ACHN (cell line): ENCODE measurements at regions not wholly inside any gene's neighbourhood (a gene's known extent, or its start where the extent isn't known, plus 50 kb on each side); places are given as distances from the start of the nearest gene placed in this dataset.

Experiments used
- DNase-seq: peaks from one replicate; pipeline ENCODE4 v3.0.0-alpha.2; 2015
- in situ Hi-C: cut with HindIII; loops from 2 replicates; pipeline ENCODE4 v1.10.0; 2017; ENCODE audit warnings: low sequenced_read_pairs, low pct_ligation_motif_present, low pct_unique_long_range_greater_than_20kb

DNA sequence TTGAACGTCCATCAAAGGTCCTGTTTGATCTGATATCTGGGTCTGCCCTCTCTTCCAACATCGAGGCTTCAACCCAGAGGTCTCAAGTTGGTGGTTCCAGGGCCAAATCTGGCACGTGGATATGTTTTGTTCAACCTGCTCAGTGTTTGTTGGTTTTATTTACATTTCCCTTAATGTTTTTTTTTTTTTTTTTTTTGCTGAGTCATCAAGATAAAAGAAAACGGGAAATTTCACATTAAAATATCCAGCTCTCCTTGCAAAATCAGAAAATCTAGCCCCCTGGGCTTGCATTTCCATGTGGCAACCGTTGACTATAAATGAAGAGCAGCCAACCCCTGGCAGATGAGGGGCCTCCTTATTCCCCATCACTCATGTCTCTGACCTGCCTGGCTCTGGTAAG is 765.6 kb upstream of the TBX3 start:
- in situ Hi-C loops = no loop called here
- no peak for DNase-seq

DNA sequence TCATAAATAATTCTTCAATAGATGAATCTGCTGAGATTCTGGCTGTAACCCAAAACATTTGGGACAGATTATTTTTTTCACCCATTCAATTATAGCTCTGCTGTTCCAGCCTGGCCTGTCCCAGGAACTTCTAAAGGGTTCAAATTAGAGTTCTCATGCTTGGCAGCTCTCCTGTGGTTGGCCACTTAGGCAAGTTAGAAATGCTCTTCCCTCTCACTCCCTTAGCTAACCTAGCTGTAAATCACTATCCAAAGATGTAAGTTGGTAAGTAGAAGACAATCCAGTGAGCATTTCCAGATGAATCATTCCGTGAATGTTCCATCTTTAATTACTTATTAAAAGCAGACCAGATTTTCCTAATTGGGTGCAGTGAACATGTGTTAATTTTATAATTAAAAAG is 760.4 kb upstream of the TBX3 start:
- no peak for DNase-seq
- in situ Hi-C loops = no loop called here

GRCh38 chr12:115443351-115443938 is 759.5 kb upstream of the TBX3 start:
- no peak for DNase-seq
- in situ Hi-C loops = no loop called here

DNA sequence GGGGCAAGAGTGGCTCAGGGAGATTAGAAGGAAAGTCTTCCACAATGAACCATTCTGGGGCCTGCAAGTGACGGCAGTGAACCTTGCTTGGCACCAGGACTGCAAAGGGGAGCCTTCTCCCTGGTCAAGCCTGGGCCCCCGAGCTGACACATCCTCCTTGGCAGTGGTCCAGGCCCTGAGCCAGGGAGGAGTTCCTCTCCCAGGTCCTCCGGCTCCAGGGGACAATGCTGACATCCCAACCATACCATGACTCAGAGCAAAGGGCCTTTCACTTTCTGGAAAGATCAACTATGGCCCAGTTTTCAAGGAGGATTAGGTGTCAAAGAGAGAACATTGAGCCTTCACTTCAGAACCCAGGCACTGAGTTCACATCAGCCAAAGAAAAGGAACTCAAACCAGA is 756.5 kb upstream of the TBX3 start:
- DNase-seq = peak; percentile 63
- in situ Hi-C loops = no loop called here

- no peak for DNase-seq
- in situ Hi-C loops = no loop called here
Observed at GRCh38 chr12:115439008-115439601, 755.1 kb upstream of the TBX3 start.

DNA sequence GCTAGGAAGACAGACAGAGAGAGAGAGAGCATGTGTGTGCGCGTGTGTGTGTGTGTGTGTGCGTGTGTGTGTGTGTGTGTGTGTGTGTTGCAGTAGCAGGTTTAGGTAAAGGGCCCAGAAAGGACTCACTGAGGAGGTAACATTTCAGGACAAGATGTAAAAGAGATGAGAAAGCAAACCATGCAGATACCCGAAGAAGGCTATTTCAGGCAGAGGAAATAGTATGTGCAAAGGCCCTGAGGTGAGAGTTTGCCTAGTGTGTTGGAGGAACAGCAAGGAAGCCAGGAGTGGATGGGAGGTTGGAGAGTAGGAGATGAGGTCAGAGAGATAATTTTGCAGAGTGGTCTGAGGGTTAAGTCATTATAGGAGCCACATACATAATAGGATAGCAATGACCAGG is 754.3 kb upstream of the TBX3 start:
- DNase-seq = no peak
- in situ Hi-C loops = no loop called here

- in situ Hi-C loops = no loop called here
- DNase-seq = no peak
Observed at GRCh38 chr12:115437061-115437567, 753.1 kb upstream of the TBX3 start.

DNA sequence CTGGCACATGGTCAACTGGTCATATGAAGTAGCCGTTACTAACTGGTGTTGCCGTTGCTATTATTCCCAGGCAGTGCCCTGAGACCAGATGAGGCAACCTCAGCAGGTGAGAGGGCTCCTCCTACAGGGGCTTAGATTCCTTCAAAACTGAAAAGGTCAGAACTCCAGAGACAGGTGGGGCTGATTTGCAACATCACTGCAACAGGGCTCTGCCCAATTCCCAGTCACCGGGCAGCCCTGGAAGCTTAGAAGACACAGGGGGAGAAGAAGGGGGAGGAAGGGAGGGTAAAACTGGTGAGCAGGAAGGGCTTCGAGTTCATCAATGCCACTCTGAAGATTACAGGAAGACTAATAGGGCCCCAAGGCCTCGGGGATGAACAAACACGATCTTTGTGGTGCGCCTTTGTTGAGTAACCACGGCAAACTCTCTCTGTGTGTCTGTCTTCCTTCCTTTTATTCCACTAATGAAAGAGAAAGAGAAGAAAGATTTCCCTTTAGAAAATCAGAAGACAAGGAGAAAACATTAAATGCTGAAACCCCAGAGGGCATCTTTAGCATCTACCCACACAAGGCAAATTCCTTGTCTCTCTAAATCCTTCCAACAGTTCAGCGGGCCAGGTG is 749.1 kb upstream of the TBX3 start:
- in situ Hi-C loops = no loop called here
- DNase-seq = no peak

- in situ Hi-C loops = no loop called here
- no peak for DNase-seq
Observed at GRCh38 chr12:115430636-115431035, 746.7 kb upstream of the TBX3 start.

GRCh38 chr12:115426732-115427131 is 742.8 kb upstream of the TBX3 start:
- in situ Hi-C loops = no loop called here
- no peak for DNase-seq

DNA sequence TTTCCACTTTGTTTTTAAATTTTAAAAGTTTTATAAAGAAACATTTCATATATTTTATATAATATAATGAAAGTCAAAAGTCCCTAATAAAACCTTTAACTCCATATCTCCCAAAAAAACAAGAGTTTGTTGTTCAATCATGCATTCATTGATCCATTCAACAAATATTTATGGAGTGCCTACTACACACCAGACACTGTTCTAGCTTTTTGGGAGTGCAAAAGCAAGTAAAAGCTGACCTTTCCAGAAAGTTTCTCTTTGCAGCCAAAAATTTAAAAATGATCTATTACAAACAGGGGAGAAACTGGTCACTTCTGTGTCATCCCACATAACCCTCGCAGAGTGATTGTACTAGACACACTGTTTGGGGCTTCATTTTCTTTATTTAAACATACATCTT is 740.0 kb upstream of the TBX3 start:
- DNase-seq = no peak
- in situ Hi-C loops = no loop called here

DNA sequence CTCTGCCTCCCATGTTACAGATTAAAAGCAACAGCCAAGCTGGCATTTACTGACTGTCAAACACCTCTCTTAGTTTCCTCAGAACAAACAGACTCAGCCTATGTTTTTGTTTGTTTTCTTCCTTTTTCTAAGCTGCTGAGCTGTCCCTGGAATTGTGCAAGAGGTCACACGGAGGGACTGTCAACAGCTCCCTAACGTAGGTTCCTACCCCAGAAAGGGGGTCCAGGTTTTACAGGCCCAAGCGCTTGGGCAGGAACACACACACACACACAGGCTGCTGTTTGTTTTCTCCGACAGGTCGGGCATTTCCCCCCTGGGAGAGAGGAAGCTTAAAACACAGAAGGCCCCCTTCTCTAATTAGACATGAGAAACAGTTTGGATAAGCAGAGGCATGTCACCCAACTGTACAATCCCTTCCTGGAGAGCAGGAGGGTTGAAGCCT is 739.6 kb upstream of the TBX3 start:
- in situ Hi-C loops = no loop called here
- DNase-seq = no peak

GRCh38 chr12:115422845-115423545 is 739.0 kb upstream of the TBX3 start:
- in situ Hi-C loops = no loop called here
- DNase-seq = no peak

DNA sequence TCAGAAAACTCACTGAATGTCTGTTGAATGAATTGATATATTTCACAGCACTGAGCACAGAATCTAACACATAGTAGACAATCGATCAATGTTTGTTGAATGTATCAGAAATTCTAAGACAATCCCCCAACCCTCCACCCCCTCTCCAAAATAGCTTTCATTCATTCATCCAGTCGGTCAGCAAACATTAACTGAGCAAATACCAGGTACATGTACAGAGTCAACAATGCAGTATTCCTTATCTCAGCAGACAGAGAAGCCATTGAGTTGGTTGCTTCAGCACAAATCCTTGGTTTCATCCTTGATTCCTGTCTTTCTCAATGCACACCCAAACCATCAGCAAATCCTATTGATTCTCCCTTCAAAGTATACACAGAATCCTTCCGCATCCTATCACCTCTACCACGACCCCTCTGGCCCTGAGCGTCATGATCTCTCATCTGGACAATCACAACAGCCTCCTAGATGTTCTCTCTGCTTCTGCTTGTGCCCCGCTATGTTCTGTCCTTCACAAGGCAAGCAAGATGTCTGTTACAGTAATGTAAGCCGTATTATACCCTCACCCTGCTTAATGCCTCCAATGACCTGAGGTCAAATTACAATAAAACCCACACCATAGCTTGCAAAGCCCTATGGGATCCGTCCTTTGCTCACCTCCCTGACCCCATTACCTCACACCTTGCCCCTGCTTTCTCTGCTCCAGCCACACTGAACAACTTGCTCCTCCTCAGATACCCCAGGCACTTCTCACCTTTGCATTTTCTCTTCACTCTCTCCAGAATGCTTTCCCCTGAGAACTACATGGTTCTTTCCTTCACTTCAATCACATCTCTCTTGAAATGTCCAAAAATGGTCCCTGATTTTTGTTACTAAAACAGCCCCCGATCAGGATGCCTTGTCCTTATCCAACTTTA is 738.1 kb upstream of the TBX3 start:
- in situ Hi-C loops = no loop called here
- DNase-seq = no peak

DNA sequence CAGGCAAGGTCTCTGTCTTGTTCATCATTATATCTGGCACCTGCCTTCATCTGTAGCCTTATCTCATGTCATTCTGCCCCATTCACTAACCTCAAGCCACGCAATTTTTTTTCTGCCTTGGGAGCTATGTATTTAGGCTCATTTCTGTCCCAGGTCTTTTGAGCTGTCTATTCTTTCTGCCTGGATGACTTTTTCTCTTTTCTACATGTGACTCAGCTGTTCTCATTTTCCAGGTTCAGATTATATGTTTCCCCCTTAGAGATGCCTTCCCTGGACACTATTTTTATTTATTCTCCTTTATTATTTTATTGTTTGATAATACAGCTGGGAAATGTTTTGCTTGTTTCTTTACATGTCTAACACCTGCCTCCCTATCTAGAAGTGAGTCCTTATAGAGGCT is 737.4 kb upstream of the TBX3 start:
- no peak for DNase-seq
- in situ Hi-C loops = no loop called here

- in situ Hi-C loops = no loop called here
- DNase-seq = no peak
Observed at GRCh38 chr12:115419145-115419646, 735.2 kb upstream of the TBX3 start.

GRCh38 chr12:115417610-115418009 is 733.6 kb upstream of the TBX3 start:
- DNase-seq = no peak
- in situ Hi-C loops = no loop called here

GRCh38 chr12:115416869-115417268 is 732.9 kb upstream of the TBX3 start:
- no peak for DNase-seq
- in situ Hi-C loops = no loop called here
